GM23248 (cell line): ENCODE measurements at regions not wholly inside any gene's neighbourhood (a gene's known extent, or its start where the extent isn't known, plus 50 kb on each side); places are given as distances from the start of the nearest gene placed in this dataset.

ENCODE experiments used
- EZH2 ChIP-seq: fragments of 200-600 bp; sonication (generic); IDR thresholded peaks from 2 replicates; pipeline ENCODE4 v1.6.1; 2018; ENCODE audit warnings: antibody characterized with exemption, mild to moderate bottlenecking; ENCODE audit not compliant: insufficient read depth, poor library complexity, severe bottlenecking
- EZH2phosphoT487 ChIP-seq: fragments of 200-600 bp; sonication (generic); IDR thresholded peaks from 2 replicates; pipeline ENCODE4 v1.6.1; 2018; ENCODE audit warnings: antibody characterized with exemption, moderate library complexity, mild to moderate bottlenecking, low read depth; ENCODE audit not compliant: insufficient read depth

- TF ChIP-seq EZH2 = no peak
- no peak for TF ChIP-seq EZH2phosphoT487
Measured at GRCh38 chr4:91829531-91829930, 474.2 kb upstream of the GRID2 start.
